Heart right ventricle (tissue), 16 donors: ENCODE measurements at regions not wholly inside any gene's neighbourhood (a gene's known extent, or its start where the extent isn't known, plus 50 kb on each side); places are given as distances from the start of the nearest gene placed in this dataset.

Experiments
- ATAC-seq, 8 donors: fragments of 200-7000 bp; cut with Tn5 transposase; one replicate each; pipeline ENCODE4 v1.9.1; 2020; ENCODE audit warnings: mild to moderate bottlenecking in 8 of 8, moderate library complexity in 8 of 8, moderate number of reproducible peaks in 1 of 8
- DNase-seq, 2 donors: peaks; one replicate each; pipeline ENCODE4 v3.0.0-alpha.2; 2020
- H3K27ac ChIP-seq, 10 donors: fragments of 200-600 bp; sonication (generic) in 2 of 10; one replicate each; pipeline versions ENCODE4 v1.5.0 to v1.8.0; 2020 to 2022; ENCODE audit warnings: mild to moderate bottlenecking in 3 of 10
- H3K27me3 ChIP-seq, 7 donors: fragments of 200-600 bp; one replicate each; pipeline ENCODE4 v1.8.0; 2021 to 2022; ENCODE audit warnings: mild to moderate bottlenecking in 2 of 7
- H3K36me3 ChIP-seq, 9 donors: fragments of 200-600 bp; sonication (generic) in 1 of 9; one replicate each; pipeline versions ENCODE4 v1.5.0 to v1.8.0; 2020 to 2022; ENCODE audit warnings: mild to moderate bottlenecking in 2 of 9
- H3K4me1 ChIP-seq, 9 donors: fragments of 200-600 bp; sonication (generic) in 1 of 9; one replicate each; pipeline versions ENCODE4 v1.5.0 to v1.8.0; 2020 to 2022; ENCODE audit warnings: mild to moderate bottlenecking in 4 of 9
- H3K4me3 ChIP-seq, 10 donors: fragments of 200-600 bp; sonication (generic) in 2 of 10; one replicate each; pipeline versions ENCODE4 v1.5.0 to v1.8.0; 2020 to 2022; ENCODE audit warnings: mild to moderate bottlenecking in 7 of 10, moderate library complexity in 2 of 10
- H3K9me3 ChIP-seq, 11 donors: fragments of 200-600 bp in 10 of 11; sonication (generic) in 2 of 11; one replicate each; pipeline versions ENCODE4 v1.5.0 to v1.8.0; 2013 to 2022; ENCODE audit warnings: mild to moderate bottlenecking in 2 of 11, control low read depth in 1 of 11, moderate library complexity in 1 of 11
- WGBS, 2 donors: extraction: QIAGEN DNeasy Blood & Tissue Kit; methylation state at CpG; one replicate each; pipeline ENCODE4 v1.1.7; 2013; ENCODE audit warnings: inconsistent platforms in 1 of 2; 5-methylcytosine and 5-hydroxymethylcytosine counted together
- intact Hi-C, 10 donors: fragments of 100-400 bp; cut with DNase I; formaldehyde crosslinking; loops; one replicate each; pipeline versions ENCODE4 v1.11.1 to v1.14.2; 2022
- TF ChIP-seq, protein P1 (sequence below), 9 donors: fragments of 200-600 bp; sonication (generic) in 2 of 9; IDR thresholded peaks; one replicate each; pipeline versions ENCODE4 v1.5.0 to v1.8.0; 2021 to 2022; ENCODE audit warnings: antibody characterized with exemption in 9 of 9, mild to moderate bottlenecking in 5 of 9, moderate library complexity in 1 of 9
- donor health status: Arrhythmogenic right ventricular cardiomyopathy.
- donor health status: ischemic (EF 13 %, LVEDD 7.1; RV severe dilation, severe dysfunction).
- donor health status: healthy with polysubstance abuse.
- donor health status: DM: no; HTN: yes; CAD: no.
- donor health status: DM: no; HTN: no; CAD: no.
- donor health status: ischemic (EF 25% LVEDD 6.9; RV normal size, moderate dysfunction).
- donor health status: ischemic (EF 25% LVEDD 5.7; RV mildly dilated, moderate dysfunction).
- donor health status: healthy.
- donor health status: DM: yes; HTN: yes; CAD: no.
- donor health status: Ischemic cardiomyopathy.
- donor health status: ischemic (EF 35%, LVEDD 5.7; RV mildly dilated, moderate dysfunction).
- donor health status: nonischemic (EF 11% LVEDD 7.7; RV severe dilation, severe dysfunction).
- donor health status: DM: yes; HTN: yes; CAD: no.
- donor health status: PGD.
- donor health status: ischemic (EF 29% LVEDD 5.4; RV normal size, mild dysfunction).
- donor health status: nonischemic (EF 23%, LVEDD 6.1; RV moderate dilation, normal function).

- 74 to 82% methylated on average over 8 of the region's 8 CpGs for WGBS, 2 donors
Observed at GRCh38 chr5:167840527-167841130, 450.8 kb upstream of the WWC1 start.

GRCh38 chr5:167843881-167844572, 447.4 kb upstream of the WWC1 start:
- intact Hi-C loops, result no loop called here
- Histone ChIP-seq H3K27ac (no peak overlapping the region), H3K4me1 (no peaks in the 10 kb centered on the region), H3K36me3 (no peaks in the 10 kb centered on the region), H3K27me3 (no peaks in the 10 kb centered on the region), H3K4me3 (no peak overlapping the region), H3K9me3 (no peaks in the 10 kb centered on the region)
- WGBS, 2 donors, result 75 to 80% methylated on average over 4 of the region's 4 CpGs
- TF ChIP-seq, protein P1, sequence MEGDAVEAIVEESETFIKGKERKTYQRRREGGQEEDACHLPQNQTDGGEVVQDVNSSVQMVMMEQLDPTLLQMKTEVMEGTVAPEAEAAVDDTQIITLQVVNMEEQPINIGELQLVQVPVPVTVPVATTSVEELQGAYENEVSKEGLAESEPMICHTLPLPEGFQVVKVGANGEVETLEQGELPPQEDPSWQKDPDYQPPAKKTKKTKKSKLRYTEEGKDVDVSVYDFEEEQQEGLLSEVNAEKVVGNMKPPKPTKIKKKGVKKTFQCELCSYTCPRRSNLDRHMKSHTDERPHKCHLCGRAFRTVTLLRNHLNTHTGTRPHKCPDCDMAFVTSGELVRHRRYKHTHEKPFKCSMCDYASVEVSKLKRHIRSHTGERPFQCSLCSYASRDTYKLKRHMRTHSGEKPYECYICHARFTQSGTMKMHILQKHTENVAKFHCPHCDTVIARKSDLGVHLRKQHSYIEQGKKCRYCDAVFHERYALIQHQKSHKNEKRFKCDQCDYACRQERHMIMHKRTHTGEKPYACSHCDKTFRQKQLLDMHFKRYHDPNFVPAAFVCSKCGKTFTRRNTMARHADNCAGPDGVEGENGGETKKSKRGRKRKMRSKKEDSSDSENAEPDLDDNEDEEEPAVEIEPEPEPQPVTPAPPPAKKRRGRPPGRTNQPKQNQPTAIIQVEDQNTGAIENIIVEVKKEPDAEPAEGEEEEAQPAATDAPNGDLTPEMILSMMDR (IDR thresholded peaks at IDR 0.05), result no peak
- DNase-seq (no peak), ATAC-seq (no peak)

More at GRCh38 chr5:167840527-167841130, 450.8 kb upstream of the WWC1 start:
- H3K27me3 ChIP-seq, result no peaks in the 10 kb centered on the region
- ATAC-seq (no peak), DNase-seq (no peak)
- H3K9me3 ChIP-seq, result peaks cover 0 to 7% (median 0%) of the 10 kb centered on the region in 11 donors
- H3K36me3 ChIP-seq, result no peaks in the 10 kb centered on the region
- TF ChIP-seq, protein P1 (IDR thresholded peaks at IDR 0.05), result no peak
- intact Hi-C loops, result no loop called here
- H3K27ac ChIP-seq, result no peak overlapping the region
- no peak overlapping the region for H3K4me3 ChIP-seq
- H3K4me1 ChIP-seq, result no peaks in the 10 kb centered on the region

DNA sequence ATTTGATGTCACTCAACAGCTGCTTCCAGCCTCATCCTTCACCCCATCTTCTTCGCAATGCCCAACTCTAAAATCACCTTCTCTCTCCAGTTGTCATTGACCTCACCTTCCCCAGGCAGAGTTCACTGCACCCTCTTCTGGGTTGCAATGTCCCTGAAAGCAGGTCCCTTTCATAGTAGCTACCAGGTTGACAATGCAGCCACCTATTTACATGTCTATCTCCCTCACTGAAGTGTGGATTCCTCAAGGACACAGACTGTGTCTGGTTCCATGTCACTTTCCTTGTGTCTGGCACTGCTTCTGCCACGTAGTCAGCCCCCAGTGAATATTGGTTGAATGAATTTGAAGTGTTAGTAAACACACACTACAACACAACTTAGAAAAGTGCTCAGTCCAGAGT, 445.5 kb upstream of the WWC1 start:
- H3K27ac ChIP-seq, result no peak overlapping the region
- H3K9me3 ChIP-seq, result no peaks in the 10 kb centered on the region
- no peak for ATAC-seq
- intact Hi-C loops, result no loop called here
- no peak overlapping the region for H3K4me3 ChIP-seq
- DNase-seq, result no peak
- TF ChIP-seq, protein P1 (IDR thresholded peaks at IDR 0.05), result no peak
- no peaks in the 10 kb centered on the region for H3K4me1 ChIP-seq
- no peaks in the 10 kb centered on the region for H3K36me3 ChIP-seq
- H3K27me3 ChIP-seq, result no peaks in the 10 kb centered on the region
- WGBS, 2 donors, result 48 to 56% methylated on average over 2 of the region's 2 CpGs

DNA sequence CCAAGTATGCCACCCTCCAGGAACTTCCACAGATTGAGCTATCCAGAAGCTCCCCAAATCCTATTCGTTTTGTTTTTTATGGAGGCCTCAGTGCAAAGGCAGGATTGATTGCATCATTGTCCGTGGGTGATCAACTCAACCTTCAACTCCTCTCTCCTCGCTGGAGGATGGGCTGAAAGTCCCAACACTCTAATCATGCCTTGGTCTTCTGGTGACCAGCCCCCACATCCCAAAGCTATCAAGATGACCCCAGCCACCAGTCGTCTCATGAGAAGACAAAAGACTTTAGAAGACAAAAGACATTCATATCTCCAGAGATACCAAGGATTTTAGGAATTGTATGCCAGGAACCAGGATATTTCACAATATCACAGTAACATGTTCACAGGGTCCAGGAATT, 441.6 kb upstream of the WWC1 start:
- H3K4me1 ChIP-seq, result no peaks in the 10 kb centered on the region
- DNase-seq (no peak), ATAC-seq (no peak)
- no peak overlapping the region for H3K4me3 ChIP-seq
- WGBS, 2 donors, result 73 to 83% methylated on average over 4 of the region's 4 CpGs
- no peaks in the 10 kb centered on the region for H3K27me3 ChIP-seq
- intact Hi-C loops, result no loop called here
- no peaks in the 10 kb centered on the region for H3K36me3 ChIP-seq
- TF ChIP-seq, protein P1 (IDR thresholded peaks at IDR 0.05), result no peak
- H3K27ac ChIP-seq, result no peak overlapping the region
- no peaks in the 10 kb centered on the region for H3K9me3 ChIP-seq
